IMR-90 (cell line): ENCODE measurements at regions not wholly inside any gene's neighbourhood (a gene's known extent, or its start where the extent isn't known, plus 50 kb on each side); places are given as distances from the start of the nearest gene placed in this dataset.

Experiments
- ATAC-seq: fragments of 200-7000 bp; cut with Tn5 transposase; 2 replicates; pipeline ENCODE4 v1.9.1; 2020; ENCODE audit warnings: low read depth, mild to moderate bottlenecking, moderate library complexity
- BruUV-seq: library from RNA; stranded (reverse); fragments of 400-500 nt; replicated peaks from 2 replicates; lab custom pipeline; 2021; lab: Mats Ljungman, UMichigan
- CTCF ChIA-PET: fragments of 300-600 bp; formaldehyde crosslinking; extraction: SDS; loops from one replicate; lab custom pipeline; 2021; ENCODE audit warnings: antibody characterized with exemption; lab: Yijun Ruan, JAX
- POLR2A ChIA-PET: fragments of 300-600 bp; sonication (Branson Sonifier 250); formaldehyde crosslinking; loops from one replicate; lab custom pipeline; 2022; ENCODE audit warnings: antibody characterized with exemption; ENCODE audit not compliant: unreplicated experiment; lab: Charles Lee
- DNase-seq: peaks from one replicate; pipeline ENCODE4 v3.0.0; 2013
- H2AFZ ChIP-seq: replicated peaks from 2 replicates; pipeline ENCODE3; 2013; ENCODE audit warnings: low read length, mild to moderate bottlenecking; ENCODE audit not compliant: poor library complexity
- H2AK5ac ChIP-seq: 2 replicates; pipeline ENCODE4 v1.6.1; 2013; ENCODE audit warnings: low read depth, low read length, inconsistent platforms
- H2AK9ac ChIP-seq: replicated peaks from 2 replicates; pipeline ENCODE3; 2013; ENCODE audit warnings: mild to moderate bottlenecking, low read depth, low read length, moderate library complexity; ENCODE audit not compliant: poor library complexity
- H2BK120ac ChIP-seq: 2 replicates; pipeline ENCODE4 v1.6.1; 2013; ENCODE audit warnings: low read depth, low read length, inconsistent platforms
- H2BK15ac ChIP-seq: 3 replicates; pipeline ENCODE4 v1.6.1; 2013; ENCODE audit warnings: low read depth, low read length, inconsistent platforms
- H2BK20ac ChIP-seq: 2 replicates; pipeline ENCODE4 v1.6.1; 2013; ENCODE audit warnings: low read depth, mild to moderate bottlenecking, inconsistent platforms, low read length, moderate library complexity
- H2BK5ac ChIP-seq: 2 replicates; pipeline ENCODE4 v1.6.1; 2013; ENCODE audit warnings: mild to moderate bottlenecking, low read depth, low read length, inconsistent platforms; ENCODE audit not compliant: poor library complexity, severe bottlenecking
- H3K14ac ChIP-seq: replicated peaks from 2 replicates; pipeline ENCODE4 v1.6.1; 2013; ENCODE audit warnings: low read depth, low read length, inconsistent platforms
- H3K18ac ChIP-seq: 2 replicates; pipeline ENCODE4 v1.6.1; 2013; ENCODE audit warnings: low read depth, low read length, control low read depth
- H3K23ac ChIP-seq: 2 replicates; pipeline ENCODE4 v1.6.1; 2013; ENCODE audit warnings: low read depth, low read length, inconsistent platforms
- H3K27ac ChIP-seq: 2 replicates; pipeline ENCODE4 v1.5.1; 2013; ENCODE audit warnings: mild to moderate bottlenecking, control low read depth, low read length; ENCODE audit not compliant: insufficient read depth
- H3K27me3 ChIP-seq: 2 replicates; pipeline ENCODE4 v1.6.1; 2013; ENCODE audit warnings: low read length; ENCODE audit not compliant: control insufficient read depth, insufficient read depth
- H3K36me3 ChIP-seq: 2 replicates; pipeline ENCODE4 v1.6.1; 2013; ENCODE audit warnings: low read length, mixed read lengths; ENCODE audit not compliant: control insufficient read depth, insufficient read depth
- H3K4ac ChIP-seq: 2 replicates; pipeline ENCODE4 v1.6.1; 2013; ENCODE audit warnings: low read depth, low read length, inconsistent platforms
- H3K4me1 ChIP-seq: 2 replicates; pipeline ENCODE4 v1.6.1; 2013; ENCODE audit warnings: low read length, mixed read lengths; ENCODE audit not compliant: control insufficient read depth, insufficient read depth
- H3K4me2 ChIP-seq: 2 replicates; pipeline ENCODE4 v1.6.1; 2013; ENCODE audit warnings: low read depth, mild to moderate bottlenecking, control low read depth, low read length, moderate library complexity
- H3K4me3 ChIP-seq: 2 replicates; pipeline ENCODE4 v1.5.1; 2013; ENCODE audit warnings: low read depth, mild to moderate bottlenecking, control low read depth, low read length, moderate library complexity; ENCODE audit not compliant: insufficient read depth
- H3K56ac ChIP-seq: 2 replicates; pipeline ENCODE4 v1.6.1; 2013; ENCODE audit warnings: low read length, inconsistent platforms; ENCODE audit not compliant: insufficient read depth; ENCODE audit errors: extremely low read depth
- H3K79me1 ChIP-seq, 2 experiments: 2 replicates each; pipeline ENCODE4 v1.6.1; 2013; ENCODE audit warnings: low read length in 2 of 2, inconsistent platforms in 1 of 2, low read depth in 1 of 2
- H3K9ac ChIP-seq: 2 replicates; pipeline ENCODE4 v1.6.1; 2013; ENCODE audit warnings: low read depth, low read length, control low read depth
- H3K9me1 ChIP-seq: 2 replicates; pipeline ENCODE4 v1.6.1; 2013; ENCODE audit warnings: low read length, inconsistent platforms; ENCODE audit not compliant: insufficient read depth
- H3K9me3 ChIP-seq: 2 replicates; pipeline ENCODE4 v1.6.1; 2013; ENCODE audit warnings: low read length; ENCODE audit not compliant: control insufficient read depth, insufficient read depth
- H4K20me1 ChIP-seq: 2 replicates; pipeline ENCODE4 v1.6.1; 2013; ENCODE audit warnings: low read length, inconsistent platforms; ENCODE audit not compliant: insufficient read depth
- H4K5ac ChIP-seq: 2 replicates; pipeline ENCODE4 v1.6.1; 2013; ENCODE audit warnings: mild to moderate bottlenecking, low read depth, low read length, control low read depth
- H4K8ac ChIP-seq, 2 experiments: 2 replicates each; pipeline ENCODE4 v1.6.1; 2013; ENCODE audit warnings: low read depth in 2 of 2, low read length in 2 of 2, control low read depth in 1 of 2, inconsistent platforms in 1 of 2
- H4K91ac ChIP-seq: 2 replicates; pipeline ENCODE4 v1.6.1; 2013; ENCODE audit warnings: low read depth, low read length, inconsistent platforms; ENCODE audit not compliant: insufficient read depth
- BHLHE40 ChIP-seq: fragments of 150-350 bp; IDR thresholded peaks from 2 replicates; pipeline ENCODE4 v1.6.1; 2016; ENCODE audit warnings: mild to moderate bottlenecking, low read depth, low read length
- CEBPB ChIP-seq: IDR thresholded peaks from 2 replicates; pipeline ENCODE4 v1.6.1; 2012; ENCODE audit warnings: low read depth, low read length, improper control_type of control experiment
- CHD1 ChIP-seq: IDR thresholded peaks from 2 replicates; pipeline ENCODE4 v1.6.1; 2012; ENCODE audit warnings: low read depth, low read length, improper control_type of control experiment
- CTCF ChIP-seq: conservative IDR thresholded peaks from 2 replicates; pipeline ENCODE4 v1.5.1; 2012; ENCODE audit warnings: mild to moderate bottlenecking, low read depth, low read length, improper control_type of control experiment
- ELK1 ChIP-seq: fragments of 150-350 bp; IDR thresholded peaks from 2 replicates; pipeline ENCODE4 v1.6.1; 2016; ENCODE audit warnings: low read depth, mild to moderate bottlenecking, low read length, moderate library complexity, borderline replicate concordance
- FOS ChIP-seq: fragments of 150-350 bp; IDR thresholded peaks from 2 replicates; pipeline ENCODE4 v1.6.1; 2016; ENCODE audit warnings: low read depth, low read length
- MAFK ChIP-seq: IDR thresholded peaks from 2 replicates; pipeline ENCODE4 v1.6.1; 2012; ENCODE audit warnings: low read depth, low read length, improper control_type of control experiment
- MAZ ChIP-seq: IDR thresholded peaks from 2 replicates; pipeline ENCODE4 v1.6.1; 2012; ENCODE audit warnings: low read depth, mild to moderate bottlenecking, low read length, improper control_type of control experiment, moderate library complexity, borderline replicate concordance
- MXI1 ChIP-seq: IDR thresholded peaks from 2 replicates; pipeline ENCODE4 v1.6.1; 2012; ENCODE audit warnings: low read depth, mild to moderate bottlenecking, low read length, moderate library complexity, borderline replicate concordance
- NFE2L2 ChIP-seq: fragments of 150-350 bp; IDR thresholded peaks from 2 replicates; pipeline ENCODE4 v1.6.1; 2016; ENCODE audit warnings: low read depth, mild to moderate bottlenecking, low read length
- RAD21 ChIP-seq: IDR thresholded peaks from 2 replicates; pipeline ENCODE4 v1.6.1; 2012; ENCODE audit warnings: low read length, improper control_type of control experiment
- RCOR1 ChIP-seq: IDR thresholded peaks from 2 replicates; pipeline ENCODE4 v1.6.1; 2012; ENCODE audit warnings: mild to moderate bottlenecking, low read length, improper control_type of control experiment; ENCODE audit not compliant: insufficient replicate concordance
- RFX5 ChIP-seq: IDR thresholded peaks from 2 replicates; pipeline ENCODE4 v1.8.0; 2012; ENCODE audit warnings: low read depth, mild to moderate bottlenecking, low read length, moderate library complexity
- SMC3 ChIP-seq: fragments of 150-350 bp; IDR thresholded peaks from 2 replicates; pipeline ENCODE4 v1.6.1; 2016; ENCODE audit warnings: low read depth, mild to moderate bottlenecking, antibody characterized with exemption, low read length, moderate library complexity
- USF2 ChIP-seq: fragments of 150-350 bp; IDR thresholded peaks from 2 replicates; pipeline ENCODE4 v1.6.1; 2017; ENCODE audit warnings: mild to moderate bottlenecking, antibody characterized with exemption, low read length, low read depth
- WGBS, 2 experiments: methylation state at CpG; one replicate each; pipeline versions ENCODE4 v1.1.5 to v1.1.7; 2013; ENCODE audit warnings: missing lambda C conversion rate in 2 of 2; ENCODE audit not compliant: insufficient read length in 1 of 2; ENCODE audit errors: extremely low coverage in 2 of 2; 5-methylcytosine and 5-hydroxymethylcytosine counted together
- dilution Hi-C: fragments of 300-500 bp; cut with HindIII; formaldehyde crosslinking; loops from one replicate; pipeline ENCODE4 v1.14.3; 2018; ENCODE audit warnings: low sequenced_read_pairs; ENCODE audit not compliant: unreplicated experiment
- in situ Hi-C: fragments of 300-500 bp; cut with MboI; formaldehyde crosslinking; loops from 3 replicates; pipeline ENCODE4 v1.14.3; 2019; ENCODE audit warnings: low sequenced_read_pairs, inconsistent platforms, mixed read lengths
- intact Hi-C: fragments of 100-400 bp; cut with micrococcal nuclease; formaldehyde crosslinking; loops from 2 replicates; pipeline ENCODE4 v1.10.0; 2022

- BruUV-seq = no TSS peak
- Histone ChIP-seq H3K9me3 (no peaks in the 10 kb centered on the region), H3K4me1 (peaks cover 5% of the 10 kb centered on the region; the same call in 1 of the 2 replicates), H3K9me1 (peaks cover 21% of the 10 kb centered on the region), H3K4me3 (no peak overlapping the region), H3K23ac (no peak overlapping the region), H3K56ac (no peak overlapping the region), H3K27ac (no peak overlapping the region), H2BK15ac (no peak overlapping the region), H3K4me2 (no peak overlapping the region), H3K4ac (no peak overlapping the region), H2BK120ac (no peak overlapping the region), H3K79me1 (peaks cover 38 to 79% of the 10 kb centered on the region in 2 experiments), H4K5ac (no peak overlapping the region), H4K20me1 (peaks cover 29% of the 10 kb centered on the region), H3K27me3 (no peaks in the 10 kb centered on the region), H2AK9ac (no peak overlapping the region), H2AK5ac (no peak overlapping the region), H2AFZ (peak overlapping the region; percentile 38), H3K9ac (no peak overlapping the region), H2BK5ac (no peak overlapping the region), H3K14ac (no peak overlapping the region), H3K36me3 (peaks cover 76% of the 10 kb centered on the region), H3K18ac (no peak overlapping the region), H4K91ac (no peak overlapping the region), H2BK20ac (no peak overlapping the region), H4K8ac (no peak overlapping the region)
- ATAC-seq (peak; percentile 55), DNase-seq (peak; percentile 47)
- CTCF ChIA-PET = interaction anchor here (0.7 kb wide), 1 partner anchor 97 kb away, joined by 3 read pairs; no protein-coding TSS in a partner anchor
- in situ Hi-C loops (no loop called here), intact Hi-C loops (loop anchor here (5.0 kb wide), 1 partner anchor 258 kb away; no protein-coding TSS in a partner anchor), dilution Hi-C loops (no loop called here)
- TF ChIP-seq NFE2L2 (no peak), RCOR1 (no peak), MXI1 (no peak), BHLHE40 (no peak), USF2 (no peak), CTCF (no peak), CHD1 (no peak), SMC3 (no peak), RAD21 (no peak), FOS (no peak), MAZ (no peak), RFX5 (no peak), CEBPB (no peak), ELK1 (no peak), MAFK (no peak)
- POLR2A ChIA-PET = no interaction called here
- WGBS, 2 experiments = 74% methylated on average over 7 of the region's 8 CpGs; no CpG with 5 or more reads in 1 of the 2 experiments
Measured at GRCh38 chr2:120955427-120955826, 219.8 kb downstream of the GLI2 start.
